NCI-H2107 treated with DMSO at 0.1 percent for 48 hours (cell line): ENCODE measurements at regions not wholly inside any gene's neighbourhood (a gene's known extent, or its start where the extent isn't known, plus 50 kb on each side); places are given as distances from the start of the nearest gene placed in this dataset.
"Not testable (repeated sequence)": the region's sequence is repeated elsewhere in the genome, so short reads cannot be mapped to it uniquely, and the experiment has no call there.

ENCODE experiments used
- DNase-seq: peaks from one replicate; lab custom pipeline; 2025; ENCODE audit not compliant: unreplicated experiment; lab: John Stamatoyannopoulos, UW

DNA sequence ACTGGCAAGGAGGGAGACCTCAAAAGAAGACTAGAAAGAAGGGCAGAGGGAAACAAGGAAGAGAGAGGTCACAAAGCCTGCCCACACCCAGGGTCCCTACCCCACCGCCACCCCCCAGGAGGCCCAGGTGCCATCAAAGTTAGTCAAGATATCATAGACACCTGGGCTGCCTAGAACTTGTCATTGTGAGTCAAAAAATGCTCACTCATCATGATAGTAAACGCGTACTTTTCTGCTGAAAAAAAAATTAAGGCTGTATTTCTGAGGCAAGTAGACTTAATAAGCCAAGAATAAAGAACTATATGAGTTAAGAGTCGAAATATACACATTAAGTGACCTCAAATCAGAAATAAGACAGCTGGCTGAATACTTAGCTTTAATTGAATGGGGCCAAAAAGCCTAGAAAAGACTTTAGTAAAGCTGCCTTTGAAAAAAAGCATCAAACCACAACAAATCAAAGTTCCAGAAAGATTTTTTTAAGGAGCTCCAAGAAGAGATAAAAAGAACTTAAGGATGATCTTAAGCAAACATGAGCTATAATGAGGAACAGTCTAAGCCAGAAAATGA, 415.5 kb upstream of the PPP2R3A start:
- no peak for DNase-seq

DNA sequence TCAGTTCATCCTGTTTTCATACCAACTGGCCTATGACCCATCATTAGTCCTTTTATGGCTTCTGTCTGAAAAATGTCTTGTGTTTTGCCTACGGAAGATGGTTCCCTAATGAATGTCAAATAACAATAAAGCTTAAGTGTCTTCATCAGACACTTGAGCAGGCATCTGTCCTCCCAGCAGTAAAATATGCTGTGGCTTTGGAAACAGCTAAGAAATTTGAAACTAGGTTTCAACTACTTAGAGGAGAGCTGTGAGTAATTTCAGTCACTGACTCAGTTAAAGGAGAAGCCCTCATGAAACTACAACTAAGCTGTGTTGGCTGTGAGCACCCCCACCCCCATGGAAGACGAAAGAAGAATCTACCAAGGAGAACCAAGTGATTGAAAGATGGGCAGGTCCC, 409.4 kb upstream of the PPP2R3A start:
- no peak for DNase-seq

DNA sequence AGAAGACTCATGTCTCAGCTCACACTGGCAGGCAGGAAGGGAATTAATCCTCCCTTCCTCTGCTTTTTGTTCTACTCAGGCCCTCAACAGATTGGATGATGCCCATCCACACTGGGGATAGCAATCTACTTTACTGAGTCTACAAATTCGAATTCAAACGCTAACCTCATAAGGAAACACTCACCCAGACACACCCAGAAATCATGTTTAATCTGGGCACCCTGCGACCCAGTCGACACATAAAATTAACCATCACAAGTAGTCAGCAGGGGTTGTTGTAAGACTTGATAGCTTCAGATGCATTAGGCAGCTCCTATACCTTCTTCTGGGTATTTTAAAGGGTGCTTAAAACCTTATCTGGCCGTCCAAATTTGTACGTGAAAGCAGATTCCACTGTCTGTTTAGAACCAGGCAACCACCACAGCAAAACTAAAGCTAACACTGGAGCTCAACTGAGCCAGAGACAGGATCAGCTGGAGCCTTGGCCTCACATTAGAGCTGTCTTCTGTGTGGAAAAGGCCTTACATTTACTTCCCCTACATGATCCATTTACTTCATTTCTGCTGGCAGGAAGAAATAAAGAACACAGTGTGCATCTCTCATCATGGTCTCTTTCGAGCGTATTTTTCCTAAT, 407.3 kb upstream of the PPP2R3A start:
- no peak for DNase-seq

DNA sequence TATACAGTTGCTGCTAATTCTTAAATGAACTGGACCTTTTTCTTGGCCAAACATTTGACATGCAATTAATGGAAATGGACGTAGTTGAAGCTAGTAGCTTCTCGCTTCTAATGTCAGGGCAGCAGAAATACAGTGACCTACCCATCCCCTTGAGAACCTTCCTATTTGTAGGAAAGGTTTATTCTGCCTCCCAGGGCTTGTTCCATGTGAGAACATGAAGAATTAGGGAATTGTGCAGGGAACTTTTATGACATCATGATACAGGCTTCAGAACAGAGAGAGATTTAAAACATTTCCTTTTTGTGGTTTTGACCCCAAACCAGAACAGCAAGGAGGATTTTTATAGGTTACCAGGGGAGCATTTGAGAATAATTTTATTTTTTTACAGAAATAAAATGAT, 406.6 kb upstream of the PPP2R3A start:
- DNase-seq, result no peak

DNA sequence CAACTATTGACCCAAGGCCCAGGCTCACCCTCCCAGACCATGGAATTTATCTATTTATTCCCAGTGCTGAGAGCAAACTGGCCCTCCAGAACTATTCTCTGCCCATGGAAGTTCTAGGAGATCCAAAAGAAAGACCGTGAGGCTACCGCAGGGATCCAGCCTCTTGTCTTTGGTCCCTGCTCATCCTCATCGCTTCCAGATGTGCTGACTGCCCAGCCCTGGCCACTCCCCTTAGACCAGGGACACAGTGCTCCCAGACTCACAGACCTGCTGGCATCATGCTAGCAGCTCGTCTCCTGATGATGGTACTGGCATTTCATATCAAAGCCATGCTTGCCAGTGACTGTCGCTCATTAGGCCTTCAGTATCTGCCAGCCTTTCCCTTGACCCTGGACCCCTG, 405.7 kb upstream of the PPP2R3A start:
- no peak for DNase-seq

DNA sequence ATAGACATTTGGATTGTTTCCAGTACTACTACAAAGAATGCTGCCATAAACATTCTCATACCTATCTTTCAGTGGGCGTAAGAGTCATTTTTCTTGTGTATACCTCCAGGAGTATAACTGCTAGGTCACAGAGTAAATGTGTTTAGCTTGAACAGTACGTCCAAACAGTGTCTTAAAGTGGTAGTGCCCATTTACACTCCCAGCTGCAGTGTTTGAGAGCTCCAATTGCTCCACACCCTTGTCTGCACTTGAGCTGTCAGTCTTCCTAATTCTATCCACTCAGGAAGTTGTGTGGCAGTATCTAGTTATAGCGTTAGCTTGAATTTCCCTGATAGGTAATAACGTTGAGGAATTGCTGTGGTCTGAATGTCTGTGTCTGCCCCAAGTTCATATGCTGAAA, 404.7 kb upstream of the PPP2R3A start:
- no peak for DNase-seq

DNA sequence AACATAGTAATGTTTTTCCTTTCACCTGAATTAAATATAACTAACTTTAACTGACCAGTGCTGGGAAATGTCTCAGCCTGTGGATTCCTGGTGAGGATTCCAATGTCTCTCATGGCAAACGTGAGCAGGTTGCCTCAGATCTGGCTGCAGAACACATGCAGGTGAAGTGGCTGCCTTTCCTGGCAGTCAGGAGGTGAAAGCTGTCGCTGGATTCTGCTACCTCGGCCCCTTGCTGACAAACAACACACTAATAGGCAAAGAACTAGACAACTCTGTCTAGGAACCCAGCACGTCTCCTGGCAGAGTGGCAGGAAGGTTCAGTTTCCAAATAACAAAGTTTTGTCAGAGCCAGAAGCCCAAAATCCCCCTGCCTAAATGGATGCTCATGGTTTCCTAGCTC, 400.8 kb upstream of the PPP2R3A start:
- DNase-seq, result no peak

DNA sequence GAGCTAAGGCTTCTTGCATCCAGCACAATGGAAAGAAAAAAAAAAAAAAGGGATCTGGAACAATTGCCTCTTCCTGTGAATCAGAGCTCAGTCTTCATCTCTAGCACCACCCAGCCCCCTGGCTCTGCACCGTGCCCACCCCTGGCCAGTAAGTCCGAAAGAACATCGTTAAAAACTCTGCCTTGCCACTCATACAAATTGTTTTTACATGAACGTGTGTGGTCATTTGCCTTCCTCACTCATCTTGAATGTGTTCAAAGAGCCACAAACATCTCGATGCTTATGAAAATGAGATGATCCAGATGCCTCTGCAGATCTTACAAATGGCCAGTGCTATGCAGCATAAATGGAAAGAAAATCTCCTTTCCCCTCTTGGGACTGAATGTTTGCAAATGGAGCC, 400.0 kb upstream of the PPP2R3A start:
- DNase-seq, result no peak

DNA sequence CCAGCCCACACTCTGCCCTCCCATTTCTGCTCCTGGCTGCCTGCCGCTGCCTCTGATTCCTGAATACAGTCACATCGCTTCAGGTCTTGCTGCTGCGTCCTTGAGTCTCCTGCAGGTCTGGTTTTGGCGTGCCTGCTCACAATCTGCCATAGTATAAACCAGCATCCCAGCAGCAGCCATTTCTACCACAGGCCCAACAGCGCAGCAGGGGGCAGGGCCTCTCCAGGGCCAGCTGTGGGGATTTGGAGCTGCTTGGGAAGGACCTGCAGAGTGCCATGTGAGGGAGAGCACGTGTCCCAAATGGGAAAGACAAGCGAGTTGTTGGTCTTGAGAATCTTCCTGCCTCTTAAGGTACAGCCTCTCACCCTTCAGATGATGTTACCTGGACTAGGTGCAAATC, 398.3 kb upstream of the PPP2R3A start:
- no peak for DNase-seq

DNA sequence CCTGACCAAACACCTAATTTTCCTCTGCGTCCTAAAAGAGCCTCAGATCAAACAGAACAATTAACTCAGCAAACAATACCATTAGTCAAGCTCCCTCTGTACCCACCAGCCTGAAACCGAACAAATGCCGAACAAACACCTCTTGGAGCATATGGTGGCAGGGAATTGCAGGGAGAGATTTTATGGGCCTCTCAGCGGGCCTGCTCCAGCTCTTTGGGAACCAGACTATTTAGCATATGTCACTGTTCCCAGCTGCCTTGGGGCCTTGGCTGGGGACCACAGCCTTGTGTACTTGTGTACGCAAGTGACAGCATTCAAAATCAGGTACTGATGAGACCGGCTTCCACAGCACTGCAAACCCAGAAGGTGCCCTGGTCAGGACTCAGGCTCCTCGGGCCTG, 388.8 kb upstream of the PPP2R3A start:
- DNase-seq, result no peak

DNA sequence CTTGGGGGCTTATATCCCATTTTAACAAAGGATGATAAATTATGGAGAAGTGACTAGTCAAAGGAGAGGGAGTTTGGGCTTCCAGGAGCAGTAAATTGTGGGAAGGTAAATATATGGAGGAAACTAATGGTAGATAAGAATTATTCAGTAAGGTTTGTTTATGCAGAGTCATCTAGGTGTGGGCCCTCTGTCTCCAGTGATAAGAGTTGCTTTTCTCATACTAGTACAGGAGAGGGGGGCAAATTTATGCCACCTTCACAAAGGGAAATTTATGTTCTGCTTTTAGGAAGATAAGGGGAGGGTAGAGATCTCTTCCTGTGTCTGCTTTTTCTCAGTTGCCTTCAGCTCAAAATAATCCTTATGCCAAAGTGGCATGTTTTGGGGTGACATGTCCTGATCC, 383.7 kb upstream of the PPP2R3A start:
- DNase-seq, result no peak

DNA sequence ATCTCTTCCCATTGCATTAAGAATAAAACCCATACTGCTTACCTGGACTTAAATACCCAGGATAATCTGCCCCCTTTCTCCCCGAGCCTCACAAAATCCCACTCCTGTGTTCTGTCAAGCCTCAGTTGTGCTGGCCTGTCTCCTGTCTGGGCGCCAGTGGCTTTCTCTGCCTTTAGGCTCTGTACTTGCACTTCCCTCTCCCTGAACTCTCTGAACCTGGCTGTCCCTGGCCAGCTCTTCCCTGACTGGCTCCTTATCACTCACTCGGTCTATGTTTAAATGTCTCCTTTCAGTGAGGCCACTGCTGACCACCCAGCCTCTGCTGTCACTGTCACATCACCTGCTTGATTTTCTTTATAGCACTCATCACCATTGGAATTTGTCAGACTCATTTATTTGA, 382.7 kb upstream of the PPP2R3A start:
- no peak for DNase-seq

DNA sequence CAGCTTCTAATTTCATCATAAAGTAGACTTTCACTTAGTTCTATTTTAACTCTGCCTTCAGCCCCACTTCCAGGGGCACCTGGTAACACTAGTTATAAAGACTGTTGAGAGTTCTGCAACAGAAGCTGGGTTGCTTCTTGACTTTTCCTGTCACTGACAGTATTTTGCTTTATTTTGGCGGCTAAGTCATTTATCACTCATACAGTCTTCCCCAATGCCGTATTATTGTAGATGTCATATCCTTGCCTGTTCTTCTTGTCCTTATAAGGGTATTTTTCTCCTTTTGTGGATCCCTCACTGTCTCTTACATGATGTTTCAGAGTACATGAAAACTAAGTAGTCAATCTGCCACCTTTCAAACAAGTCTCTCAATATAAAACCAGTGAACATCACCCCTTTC, 369.0 kb upstream of the PPP2R3A start:
- DNase-seq, result no peak

DNA sequence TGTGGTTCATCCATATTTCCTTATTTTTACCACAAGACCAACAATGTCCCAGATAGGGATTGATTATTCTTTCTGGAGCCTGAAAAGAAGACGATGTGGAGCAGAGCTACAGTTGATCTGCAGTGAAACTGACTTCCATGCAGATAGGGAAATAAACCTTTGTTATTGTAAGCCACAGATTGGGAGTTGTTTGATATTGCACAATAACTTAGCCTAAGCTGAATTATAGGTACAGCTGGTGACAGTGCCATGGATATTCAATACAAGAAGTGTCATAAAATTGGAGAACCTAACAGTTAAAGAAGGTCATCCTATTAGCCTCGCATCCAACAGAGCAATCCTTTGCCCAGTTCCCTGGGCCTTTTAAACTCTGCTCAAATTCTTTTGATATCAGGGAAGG, 367.7 kb upstream of the PPP2R3A start:
- no peak for DNase-seq

DNA sequence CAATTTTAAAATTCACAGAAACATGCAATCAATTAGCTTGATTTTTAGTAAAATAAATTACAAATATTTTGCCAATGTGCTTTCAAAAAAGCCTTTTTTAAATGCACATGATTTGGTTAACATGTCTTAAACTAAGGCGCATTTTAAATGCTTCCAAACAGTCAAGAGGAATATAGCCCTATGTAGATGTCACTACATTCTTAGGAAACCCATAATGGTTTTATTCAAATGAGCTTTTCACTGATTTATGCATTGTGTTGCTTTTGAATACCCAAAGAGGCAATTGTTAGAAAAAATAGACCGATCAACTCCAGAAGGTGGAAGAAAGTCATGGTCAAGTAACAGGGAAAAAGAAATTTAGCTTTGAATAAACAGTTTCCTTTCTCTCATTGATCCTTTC, 366.9 kb upstream of the PPP2R3A start:
- DNase-seq, result no peak

DNA sequence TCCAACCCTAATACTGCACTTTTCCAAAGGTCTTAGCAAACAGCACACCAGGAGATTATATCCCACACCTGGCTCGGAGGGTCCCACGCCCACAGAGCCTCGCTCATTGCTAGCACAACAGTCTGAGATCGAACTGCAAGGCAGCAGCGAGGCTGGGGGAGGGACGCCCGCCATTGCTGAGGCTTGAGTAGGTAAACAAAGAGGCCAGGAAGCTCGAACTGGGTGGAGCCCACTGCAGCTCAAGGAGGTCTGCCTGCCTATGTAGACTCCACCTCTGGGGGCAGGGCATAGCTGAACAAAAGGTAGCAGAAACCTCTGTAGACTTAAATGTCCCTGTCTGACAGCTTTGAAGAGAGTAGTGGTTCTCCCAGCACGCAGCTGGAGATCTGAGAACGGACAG, 361.0 kb upstream of the PPP2R3A start:
- not testable (repeated sequence) for DNase-seq

DNA sequence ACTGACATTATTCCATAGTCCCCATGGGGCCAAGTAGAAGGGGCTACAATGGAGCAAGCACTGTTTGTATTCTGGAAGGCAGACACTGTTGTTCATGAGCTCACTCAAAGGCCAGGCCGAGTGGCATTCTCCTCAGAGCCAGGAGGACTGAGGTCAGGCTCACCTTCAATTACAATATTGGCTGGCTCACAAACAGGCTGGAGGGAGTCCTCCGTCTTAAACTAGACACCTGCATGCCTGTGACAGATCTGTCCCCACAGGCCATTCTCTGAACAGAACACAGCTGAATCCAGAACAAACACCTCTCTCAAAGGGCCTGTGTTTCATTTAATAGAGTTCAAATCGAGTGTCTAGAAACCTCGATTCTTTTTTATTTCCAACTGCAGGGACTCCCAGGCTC, 347.4 kb upstream of the PPP2R3A start:
- DNase-seq, result no peak

DNA sequence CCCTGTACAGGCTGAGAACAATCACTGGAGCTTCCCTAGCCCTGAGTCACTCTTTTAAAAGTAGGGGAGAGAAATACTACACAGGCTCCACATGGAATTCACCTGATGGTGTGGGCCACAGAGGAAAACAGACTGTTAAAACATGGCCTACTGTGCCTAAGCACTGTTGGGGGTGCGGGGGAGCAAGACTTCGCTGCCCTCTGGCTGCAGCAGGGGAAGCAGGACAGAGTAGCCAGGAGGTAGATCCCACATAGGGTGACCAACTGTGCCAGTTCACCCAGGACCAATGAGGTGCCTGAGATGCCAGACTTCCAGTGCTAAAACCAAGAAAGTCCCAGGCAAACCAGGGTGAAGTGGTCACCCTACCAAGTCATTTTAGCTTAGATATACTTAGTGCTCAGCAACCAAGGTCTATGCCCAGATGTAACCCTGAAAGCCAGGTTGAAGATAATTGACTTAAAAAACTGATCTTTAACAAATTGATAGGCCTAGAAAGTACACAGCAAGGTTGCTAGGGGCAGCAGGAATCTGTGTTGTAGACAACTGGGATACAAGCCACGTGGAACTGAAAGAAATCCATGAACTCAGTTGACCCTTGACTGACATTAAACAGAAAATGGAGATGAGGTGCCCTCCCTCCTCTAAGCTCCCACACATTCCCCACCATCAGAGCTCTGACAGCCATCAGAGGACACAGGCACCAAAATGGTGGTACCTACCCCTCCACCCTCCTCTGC, 344.2 kb upstream of the PPP2R3A start:
- DNase-seq, result no peak

DNA sequence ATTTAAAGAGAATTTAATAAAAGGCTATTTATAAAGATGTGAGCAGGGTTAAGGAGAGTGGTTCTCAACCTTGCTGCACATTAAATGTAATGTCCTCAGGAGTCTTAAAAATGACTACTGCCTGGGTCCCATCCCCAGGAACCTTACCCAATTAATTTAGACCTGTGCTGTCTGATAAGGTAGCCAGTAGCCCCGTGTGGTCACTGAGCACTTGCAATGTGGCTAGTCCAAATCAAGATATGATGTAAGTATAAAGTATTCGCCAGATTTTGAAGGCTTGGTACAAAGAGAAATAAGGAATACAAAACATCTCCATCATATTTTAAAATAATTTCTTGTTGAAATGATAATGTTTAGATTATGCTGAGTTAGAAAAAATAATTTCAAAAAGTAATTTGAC, 343.3 kb upstream of the PPP2R3A start:
- DNase-seq, result no peak

DNA sequence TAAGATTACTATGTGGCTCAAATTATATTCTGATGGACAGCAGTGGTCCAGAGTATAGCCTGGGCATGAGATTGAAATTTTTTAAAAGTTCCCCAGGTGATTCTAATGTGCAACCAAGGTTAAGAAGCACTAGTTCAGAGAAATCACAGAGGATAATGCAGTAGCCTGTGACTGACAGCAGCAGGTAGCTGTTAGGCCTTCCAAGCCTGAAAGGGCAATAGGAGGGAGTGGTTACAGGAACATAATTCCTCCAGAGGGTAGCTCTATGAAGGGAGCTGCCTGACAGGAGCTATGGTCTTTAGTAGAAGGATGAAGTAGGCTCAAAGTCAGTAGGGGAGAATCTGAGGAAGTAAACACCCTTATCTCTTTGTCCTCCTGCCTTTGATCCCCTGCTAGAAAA, 342.9 kb upstream of the PPP2R3A start:
- DNase-seq, result no peak

DNA sequence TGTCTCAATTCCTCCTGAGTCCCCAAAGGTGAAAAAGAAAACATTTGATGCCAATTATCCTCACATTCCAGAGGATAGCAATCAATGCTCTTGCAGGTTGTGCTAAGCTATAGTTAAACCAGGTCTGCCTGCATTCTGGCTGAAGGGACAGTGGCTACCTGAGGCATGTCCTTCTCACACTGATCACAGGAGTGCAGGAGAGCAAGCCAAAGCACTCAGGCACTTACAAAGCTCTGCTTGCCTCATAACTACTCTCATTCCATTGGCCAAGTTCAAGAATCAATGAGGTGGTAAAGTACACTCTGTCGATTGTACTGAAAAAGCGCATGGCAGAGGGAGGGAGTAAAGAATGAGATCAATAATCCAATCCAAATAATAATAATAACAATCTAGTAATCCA, 342.0 kb upstream of the PPP2R3A start:
- no peak for DNase-seq

DNA sequence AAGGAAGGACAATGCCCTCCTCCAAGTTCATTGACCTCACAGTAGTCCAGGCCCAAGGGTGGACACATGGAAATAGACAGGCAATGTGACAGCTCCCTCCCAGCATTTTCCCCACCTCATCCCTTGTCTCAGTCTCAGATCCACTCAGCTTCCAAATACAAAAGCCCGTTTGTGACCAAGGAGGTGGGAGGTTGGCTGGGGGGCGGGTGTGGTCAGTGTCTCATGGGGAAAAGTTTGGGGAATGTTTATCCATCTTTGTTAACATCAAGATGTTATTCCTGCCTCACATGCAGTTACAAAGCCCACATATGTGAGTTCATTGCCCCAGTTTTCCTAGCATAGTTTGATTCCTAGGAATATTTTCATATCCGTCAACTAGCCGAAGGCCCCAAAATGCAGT, 338.5 kb upstream of the PPP2R3A start:
- no peak for DNase-seq
